ENCODE measurements at regions not wholly inside any gene's neighbourhood (a gene's known extent, or its start where the extent isn't known, plus 50 kb on each side); places are given as distances from the start of the nearest gene placed in this dataset.

DNA sequence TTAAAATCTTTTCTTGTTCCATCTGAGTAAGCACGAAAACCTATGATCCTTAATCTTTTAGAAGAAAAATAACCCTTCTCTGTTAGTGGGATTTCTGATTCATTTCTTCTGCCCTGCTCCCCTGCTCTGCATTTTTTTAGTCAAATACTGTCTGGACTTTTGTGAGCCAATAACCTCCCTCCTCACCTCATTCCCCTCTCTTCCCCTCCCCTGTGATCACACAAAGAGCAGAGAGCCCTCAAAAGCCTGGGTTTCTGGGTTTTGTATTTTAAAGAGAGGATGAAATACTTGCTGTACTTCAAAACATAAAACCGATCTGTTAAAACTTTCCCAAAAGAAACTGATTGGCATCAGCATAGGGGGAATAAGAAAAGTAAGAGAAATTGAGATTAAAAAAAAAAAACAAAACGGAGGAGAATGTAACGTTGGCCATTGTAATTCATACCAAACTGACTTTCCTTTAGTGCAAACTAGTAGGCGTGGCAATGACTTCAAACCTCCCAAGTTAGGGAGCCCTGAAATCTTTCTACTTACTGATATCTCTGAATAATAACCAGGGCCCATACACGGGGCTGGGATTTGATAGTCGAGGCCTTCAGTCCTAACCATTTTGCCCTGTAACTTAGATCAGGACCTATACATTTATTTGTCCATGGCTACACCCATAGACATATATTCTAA, 232.9 kb downstream of the TM9SF2 start:
- TF ChIP-seq CTCF (IDR thresholded peaks at IDR 0.05; ENCODE audit: unreplicated experiment) = no peak
- H3K27ac Mint-ChIP-seq (ENCODE audit: low read depth, unreplicated experiment) = no peak overlapping the region
- H3K4me3 Mint-ChIP-seq (ENCODE audit: unreplicated experiment) = no peak overlapping the region
- no peaks in the 10 kb centered on the region for H3K36me3 Mint-ChIP-seq (ENCODE audit: insufficient read depth, unreplicated experiment)
- H3K27me3 Mint-ChIP-seq (ENCODE audit: insufficient read depth, unreplicated experiment) = no peaks in the 10 kb centered on the region
- no TSS peak for BruUV-seq (replicated peaks)
- intact Hi-C loops (cut with micrococcal nuclease) = no loop called here
- DNase-seq (ENCODE audit: unreplicated experiment) = no peak
- H3K4me1 Mint-ChIP-seq (ENCODE audit: insufficient read depth, unreplicated experiment) = no peaks in the 10 kb centered on the region
- ChIA-PET CTCF (no interaction called here), POLR2A (no interaction called here)
- no peaks in the 10 kb centered on the region for H3K9me3 Mint-ChIP-seq (ENCODE audit: unreplicated experiment)

- H3K4me1 Mint-ChIP-seq (ENCODE audit: insufficient read depth, unreplicated experiment) = no peaks in the 10 kb centered on the region
- TF ChIP-seq CTCF (IDR thresholded peaks at IDR 0.05; ENCODE audit: unreplicated experiment) = no peak
- H3K27ac Mint-ChIP-seq (ENCODE audit: low read depth, unreplicated experiment) = no peak overlapping the region
- no peaks in the 10 kb centered on the region for H3K27me3 Mint-ChIP-seq (ENCODE audit: insufficient read depth, unreplicated experiment)
- POLR2A ChIA-PET = no interaction called here
- H3K9me3 Mint-ChIP-seq (ENCODE audit: unreplicated experiment) = no peaks in the 10 kb centered on the region
- BruUV-seq (replicated peaks) = no TSS peak
- no peak for DNase-seq (ENCODE audit: unreplicated experiment)
- intact Hi-C loops (cut with micrococcal nuclease) = no loop called here
- no peak overlapping the region for H3K4me3 Mint-ChIP-seq (ENCODE audit: unreplicated experiment)
- H3K36me3 Mint-ChIP-seq (ENCODE audit: insufficient read depth, unreplicated experiment) = no peaks in the 10 kb centered on the region
- CTCF ChIA-PET = no interaction called here
Measured at GRCh38 chr13:99733346-99733745, 232.1 kb downstream of the TM9SF2 start.

DNA sequence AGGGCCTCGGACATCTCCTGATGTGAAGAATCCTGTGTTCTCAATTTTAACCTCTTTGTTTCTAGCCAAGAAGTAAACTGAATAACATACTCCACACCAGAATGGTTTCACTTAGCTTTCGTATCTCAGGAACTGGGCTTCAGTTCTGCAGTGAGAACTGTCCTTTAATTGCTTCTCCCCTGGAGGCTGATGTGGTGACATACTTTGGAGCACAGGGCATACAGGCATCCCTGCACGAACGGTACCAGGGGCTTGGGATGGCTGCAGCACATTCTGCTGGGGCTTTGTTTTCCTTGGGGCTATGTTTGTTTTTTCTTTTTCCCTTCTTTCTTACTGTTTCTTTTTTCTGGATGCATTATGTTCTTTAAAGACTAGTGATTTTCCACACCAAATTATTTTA, 230.5 kb downstream of the TM9SF2 start:
- TF ChIP-seq CTCF (IDR thresholded peaks at IDR 0.05; ENCODE audit: unreplicated experiment) = no peak
- CTCF ChIA-PET = interaction anchor here (1.4 kb wide), 1 partner anchor 14 kb away, joined by 3 read pairs; no protein-coding TSS in a partner anchor

DNA sequence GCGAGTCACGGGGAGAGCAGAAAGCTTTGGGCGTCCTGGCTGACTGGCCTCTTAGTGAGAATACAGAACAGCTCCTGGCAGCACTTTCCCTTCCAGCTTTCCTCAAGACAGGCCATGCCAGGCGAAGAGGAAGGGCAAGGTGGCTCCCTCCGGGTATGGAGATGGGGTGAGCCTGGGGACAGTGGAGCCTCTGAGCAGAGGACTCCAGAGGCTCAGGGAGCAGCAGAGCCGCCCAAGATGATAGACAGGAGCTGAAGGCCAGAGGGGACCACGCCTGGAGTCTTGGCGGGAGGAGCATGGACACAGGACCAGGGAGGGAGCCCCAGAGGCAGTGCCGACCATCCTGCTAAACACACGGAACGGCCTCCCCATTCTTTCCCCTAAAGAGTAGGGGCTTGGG, 229.1 kb downstream of the TM9SF2 start:
- H3K9me3 Mint-ChIP-seq (ENCODE audit: unreplicated experiment) = no peaks in the 10 kb centered on the region
- H3K27me3 Mint-ChIP-seq (ENCODE audit: insufficient read depth, unreplicated experiment) = no peaks in the 10 kb centered on the region
- H3K4me1 Mint-ChIP-seq (ENCODE audit: insufficient read depth, unreplicated experiment) = no peaks in the 10 kb centered on the region
- TF ChIP-seq CTCF (IDR thresholded peaks at IDR 0.05; ENCODE audit: unreplicated experiment) = no peak
- POLR2A ChIA-PET = no interaction called here
- CTCF ChIA-PET = interaction anchor here (0.6 to 1.4 kb wide), 2 partner anchors 16 to 74 kb away, joined by 3 read pairs; no protein-coding TSS in a partner anchor
- no peaks in the 10 kb centered on the region for H3K36me3 Mint-ChIP-seq (ENCODE audit: insufficient read depth, unreplicated experiment)
- intact Hi-C loops (cut with micrococcal nuclease) = no loop called here
- no peak overlapping the region for H3K27ac Mint-ChIP-seq (ENCODE audit: low read depth, unreplicated experiment)
- no TSS peak for BruUV-seq (replicated peaks)
- DNase-seq (ENCODE audit: unreplicated experiment) = no peak
- no peak overlapping the region for H3K4me3 Mint-ChIP-seq (ENCODE audit: unreplicated experiment)

More for the DNA sequence above, 230.5 kb downstream of the TM9SF2 start:
- intact Hi-C loops (cut with micrococcal nuclease) = no loop called here
- BruUV-seq (replicated peaks) = no TSS peak
- POLR2A ChIA-PET = no interaction called here
- Mint-ChIP-seq H3K4me1 (ENCODE audit: insufficient read depth, unreplicated experiment) (no peaks in the 10 kb centered on the region), H3K36me3 (ENCODE audit: insufficient read depth, unreplicated experiment) (no peaks in the 10 kb centered on the region), H3K9me3 (ENCODE audit: unreplicated experiment) (no peaks in the 10 kb centered on the region), H3K4me3 (ENCODE audit: unreplicated experiment) (no peak overlapping the region), H3K27me3 (ENCODE audit: insufficient read depth, unreplicated experiment) (no peaks in the 10 kb centered on the region), H3K27ac (ENCODE audit: low read depth, unreplicated experiment) (no peak overlapping the region)
- DNase-seq (ENCODE audit: unreplicated experiment) = no peak

Data from MCF 10A (cell line).